H1 (cell line): ENCODE measurements at regions not wholly inside any gene's neighbourhood (a gene's known extent, or its start where the extent isn't known, plus 50 kb on each side); places are given as distances from the start of the nearest gene placed in this dataset.

ENCODE experiments used
- CTCF ChIA-PET: fragments of 300-600 bp; sonication (Branson Sonifier 250); formaldehyde crosslinking; loops from one replicate; lab custom pipeline; 2021; ENCODE audit not compliant: partially characterized antibody; lab: Charles Lee
- POLR2A ChIA-PET: fragments of 300-600 bp; sonication (Branson Sonifier 250); formaldehyde crosslinking; loops from one replicate; lab custom pipeline; 2021; ENCODE audit warnings: inconsistent platforms; ENCODE audit not compliant: partially characterized antibody; lab: Charles Lee
- DNase-seq, 2 experiments: peaks; one replicate each; pipeline versions ENCODE4 v3.0.0 to v3.0.0-alpha.2; 2010 to 2022; ENCODE audit warnings: low spot score in 2 of 2, low read depth in 1 of 2, mixed read lengths in 1 of 2
- FAIRE-seq: peaks from 2 replicates; lab custom pipeline; 2011; peaks lifted over from hg19 to GRCh38; lab: Jason Lieb, UNC
- H2AFZ ChIP-seq: 2 replicates; pipeline ENCODE4 v1.8.1; 2012; ENCODE audit warnings: low read length, inconsistent platforms
- H2AK5ac ChIP-seq: 2 replicates; pipeline ENCODE4 v1.6.1; 2013; ENCODE audit warnings: low read depth, low read length
- H2BK120ac ChIP-seq: replicated peaks from 2 replicates; pipeline ENCODE3; 2013; ENCODE audit warnings: low read depth, low read length, inconsistent platforms
- H2BK12ac ChIP-seq: 2 replicates; pipeline ENCODE4 v1.6.1; 2013; ENCODE audit warnings: low read depth, low read length
- H2BK15ac ChIP-seq: 2 replicates; pipeline ENCODE4 v1.6.1; 2013; ENCODE audit warnings: low read length
- H2BK20ac ChIP-seq: 2 replicates; pipeline ENCODE4 v1.6.1; 2013; ENCODE audit warnings: low read length
- H2BK5ac ChIP-seq: 2 replicates; pipeline ENCODE4 v1.6.1; 2013; ENCODE audit warnings: low read depth, low read length
- H3K14ac ChIP-seq: 2 replicates; pipeline ENCODE4 v1.6.1; 2013; ENCODE audit warnings: inconsistent platforms; ENCODE audit not compliant: insufficient read length
- H3K18ac ChIP-seq: 2 replicates; pipeline ENCODE4 v1.6.1; 2013; ENCODE audit warnings: low read length; ENCODE audit errors: extremely low read depth
- H3K23ac ChIP-seq: 2 replicates; pipeline ENCODE4 v1.6.1; 2013; ENCODE audit warnings: inconsistent platforms; ENCODE audit not compliant: insufficient read length
- H3K23me2 ChIP-seq: 2 replicates; pipeline ENCODE4 v1.6.1; 2013; ENCODE audit warnings: low read depth, low read length
- H3K27ac ChIP-seq: 2 replicates; pipeline ENCODE4 v1.6.1; 2011; ENCODE audit warnings: low read depth, low read length, inconsistent platforms
- H3K27me3 ChIP-seq, 4 experiments: replicated peaks in 1 of 4; 1 replicate in 1 of 4; 2 replicates in 3 of 4; pipeline versions ENCODE4 v1.6.1 to v1.8.1; 2011 to 2013; ENCODE audit warnings: low read length in 3 of 4, mild to moderate bottlenecking in 3 of 4, inconsistent platforms in 2 of 4, mixed read lengths in 2 of 4, moderate library complexity in 1 of 4; ENCODE audit not compliant: control insufficient read depth in 3 of 4, insufficient read depth in 3 of 4; ENCODE audit errors: extremely low read depth in 1 of 4
- H3K36me3 ChIP-seq, 4 experiments: 2 replicates each; pipeline versions ENCODE4 v1.6.1 to v1.8.1; 2011 to 2013; ENCODE audit warnings: mild to moderate bottlenecking in 4 of 4, low read length in 3 of 4, moderate library complexity in 2 of 4, control low read depth in 1 of 4, inconsistent platforms in 1 of 4; ENCODE audit not compliant: insufficient read depth in 4 of 4, control insufficient read depth in 2 of 4
- H3K4ac ChIP-seq: replicated peaks from 2 replicates; pipeline ENCODE3; 2013; ENCODE audit warnings: low read length, low read depth, mixed read lengths, inconsistent platforms; ENCODE audit not compliant: insufficient read length
- H3K4me1 ChIP-seq, 4 experiments: replicated peaks in 1 of 4; 1 replicate in 1 of 4; 2 replicates in 3 of 4; pipeline versions ENCODE4 v1.6.1 to v1.8.1; 2011 to 2013; ENCODE audit warnings: low read length in 3 of 4, inconsistent platforms in 2 of 4, mixed read lengths in 1 of 4; ENCODE audit not compliant: insufficient read depth in 4 of 4, control insufficient read depth in 3 of 4
- H3K4me2 ChIP-seq, 2 experiments: 2 replicates each; pipeline versions ENCODE4 v1.6.1 to v1.8.1; 2011 to 2013; ENCODE audit warnings: low read depth in 2 of 2, low read length in 2 of 2, control low read depth in 1 of 2, inconsistent platforms in 1 of 2, mild to moderate bottlenecking in 1 of 2; ENCODE audit not compliant: insufficient read depth in 1 of 2
- H3K4me3 ChIP-seq, 4 experiments: fragments of 200-600, 300-600 bp in 1 of 4; sonication (generic), shearing (Covaris generic), sonication (Bioruptor Twin) in 1 of 4; 2 replicates each; pipeline versions ENCODE4 v1.5.1 to v1.8.1; 2011 to 2016; ENCODE audit warnings: low read length in 4 of 4, low read depth in 3 of 4, control low read depth in 2 of 4, inconsistent platforms in 2 of 4, mild to moderate bottlenecking in 2 of 4, mixed read lengths in 1 of 4, moderate library complexity in 1 of 4; ENCODE audit not compliant: insufficient read depth in 2 of 4; ENCODE audit errors: extremely low read depth in 1 of 4
- H3K56ac ChIP-seq: replicated peaks from 2 replicates; pipeline ENCODE3; 2013; ENCODE audit warnings: low read depth, mild to moderate bottlenecking, mixed read lengths, low read length, inconsistent platforms; ENCODE audit not compliant: insufficient read length
- H3K79me1 ChIP-seq: 2 replicates; pipeline ENCODE4 v1.6.1; 2013; ENCODE audit warnings: low read depth, low read length, control low read depth
- H3K79me2 ChIP-seq, 2 experiments: 2 replicates each; pipeline versions ENCODE4 v1.6.1 to v1.8.1; 2012 to 2013; ENCODE audit warnings: low read length in 2 of 2, mild to moderate bottlenecking in 2 of 2, inconsistent platforms in 1 of 2; ENCODE audit not compliant: insufficient read depth in 2 of 2, control insufficient read depth in 1 of 2
- H3K9ac ChIP-seq, 4 experiments: replicated peaks in 1 of 4; 1 replicate in 1 of 4; 2 replicates in 3 of 4; pipeline versions ENCODE4 v1.6.1 to v1.8.1; 2011 to 2013; ENCODE audit warnings: low read depth in 3 of 4, low read length in 3 of 4, control low read depth in 2 of 4, mild to moderate bottlenecking in 2 of 4, moderate library complexity in 2 of 4, inconsistent platforms in 1 of 4; ENCODE audit errors: extremely low read depth in 1 of 4
- H3K9me3 ChIP-seq, 2 experiments: 2 replicates each; pipeline versions ENCODE4 v1.6.1 to v1.8.1; 2012 to 2013; ENCODE audit warnings: mild to moderate bottlenecking in 2 of 2, moderate library complexity in 2 of 2, control low read depth in 1 of 2, inconsistent platforms in 1 of 2, low read depth in 1 of 2, low read length in 1 of 2, mixed read lengths in 1 of 2; ENCODE audit not compliant: insufficient read depth in 2 of 2
- H4K20me1 ChIP-seq, 2 experiments: replicated peaks in 1 of 2; 2 replicates each; pipeline versions ENCODE3 to v1.8.1; 2011 to 2013; ENCODE audit warnings: inconsistent platforms in 2 of 2, low read length in 2 of 2, mild to moderate bottlenecking in 1 of 2; ENCODE audit not compliant: insufficient read depth in 2 of 2, control insufficient read depth in 1 of 2
- H4K5ac ChIP-seq: 2 replicates; pipeline ENCODE4 v1.6.1; 2013; ENCODE audit warnings: low read length, low read depth, mixed read lengths, inconsistent platforms; ENCODE audit not compliant: insufficient read length
- H4K8ac ChIP-seq: 2 replicates; pipeline ENCODE4 v1.8.0; 2013; ENCODE audit warnings: mild to moderate bottlenecking, moderate library complexity, low read length, inconsistent platforms; ENCODE audit not compliant: insufficient read depth; ENCODE audit errors: extremely low read depth
- H4K91ac ChIP-seq: replicated peaks from 2 replicates; pipeline ENCODE3; 2013; ENCODE audit warnings: low read length, mixed read lengths, inconsistent platforms; ENCODE audit not compliant: insufficient read length
- CHD1 ChIP-seq: IDR thresholded peaks from 2 replicates; pipeline ENCODE4 v1.6.1; 2012; ENCODE audit warnings: low read depth, low read length, improper control_type of control experiment
- CTBP2 ChIP-seq: IDR thresholded peaks from 2 replicates; pipeline ENCODE4 v1.7.0; 2011; ENCODE audit warnings: borderline replicate concordance, mild to moderate bottlenecking, moderate library complexity, mixed read lengths, low read length; ENCODE audit not compliant: insufficient read depth, insufficient read length
- EZH2 ChIP-seq: fragments of 200-600 bp; sonication (generic); IDR thresholded peaks from 2 replicates; pipeline ENCODE4 v1.7.1; 2012; ENCODE audit warnings: low read depth, mild to moderate bottlenecking, moderate library complexity, low read length, inconsistent platforms; ENCODE audit not compliant: severe bottlenecking
- JUND ChIP-seq: IDR thresholded peaks from 2 replicates; pipeline ENCODE4 v1.6.1; 2011; ENCODE audit warnings: mild to moderate bottlenecking, improper control_type of control experiment, low read length
- KDM5A ChIP-seq: fragments of 200-600 bp; IDR thresholded peaks from 2 replicates; pipeline ENCODE4 v1.7.1; 2012; ENCODE audit warnings: mild to moderate bottlenecking, low read length, inconsistent platforms, mixed read lengths
- POLR2A ChIP-seq, 2 experiments: IDR thresholded peaks; 1 replicate in 1 of 2; 2 replicates in 1 of 2; pipeline ENCODE4 v1.6.1; 2011; ENCODE audit warnings: low read depth in 2 of 2, low read length in 2 of 2, mild to moderate bottlenecking in 2 of 2; ENCODE audit errors: control extremely low read depth in 1 of 2
- RFX5 ChIP-seq: IDR thresholded peaks from 2 replicates; pipeline ENCODE4 v1.6.1; 2011; ENCODE audit warnings: low read depth, low read length, improper control_type of control experiment, borderline replicate concordance
- SIX5 ChIP-seq: IDR thresholded peaks from 2 replicates; pipeline ENCODE4 v1.6.1; 2011; ENCODE audit warnings: mild to moderate bottlenecking, low read depth, low read length
- SP1 ChIP-seq: IDR thresholded peaks from 2 replicates; pipeline ENCODE4 v1.6.1; 2011; ENCODE audit warnings: low read depth, low read length
- SRF ChIP-seq: IDR thresholded peaks from 2 replicates; pipeline ENCODE4 v1.6.1; 2011; ENCODE audit warnings: mild to moderate bottlenecking, low read depth, low read length, moderate library complexity
- TAF7 ChIP-seq: optimal IDR thresholded peaks from 2 replicates; pipeline ENCODE3; 2011; ENCODE audit warnings: low read depth, mild to moderate bottlenecking, inconsistent platforms, low read length, moderate library complexity, borderline replicate concordance
- TCF12 ChIP-seq: IDR thresholded peaks from 2 replicates; pipeline ENCODE4 v1.6.1; 2011; ENCODE audit warnings: low read depth, mild to moderate bottlenecking, low read length
- TEAD4 ChIP-seq: IDR thresholded peaks from 2 replicates; pipeline ENCODE4 v1.6.1; 2012; ENCODE audit warnings: low read depth, low read length, inconsistent platforms, mixed read lengths
- WGBS, 2 experiments: shearing (Covaris generic) in 1 of 2; methylation state at CpG; one replicate each; pipeline versions ENCODE4 v1.1.6 to v1.1.7; 2013 to 2015; ENCODE audit warnings: low lambda C conversion rate in 2 of 2, mixed read lengths in 2 of 2, inconsistent platforms in 1 of 2, low coverage in 1 of 2, missing lambda C conversion rate in 1 of 2; ENCODE audit not compliant: insufficient replicate concordance in 2 of 2, insufficient coverage in 1 of 2, insufficient read length in 1 of 2; ENCODE audit errors: extremely low coverage in 1 of 2, missing lambda C conversion rate in 1 of 2; 5-methylcytosine and 5-hydroxymethylcytosine counted together
- TF ChIP-seq, protein P1 (sequence below): IDR thresholded peaks from 2 replicates; pipeline ENCODE4 v1.6.1; 2011; ENCODE audit warnings: low read depth, mild to moderate bottlenecking, low read length; ENCODE audit not compliant: insufficient read depth
- TF ChIP-seq, protein P2 (sequence below): IDR thresholded peaks from 2 replicates; pipeline ENCODE4 v1.6.1; 2011; ENCODE audit warnings: low read length, improper control_type of control experiment

DNA sequence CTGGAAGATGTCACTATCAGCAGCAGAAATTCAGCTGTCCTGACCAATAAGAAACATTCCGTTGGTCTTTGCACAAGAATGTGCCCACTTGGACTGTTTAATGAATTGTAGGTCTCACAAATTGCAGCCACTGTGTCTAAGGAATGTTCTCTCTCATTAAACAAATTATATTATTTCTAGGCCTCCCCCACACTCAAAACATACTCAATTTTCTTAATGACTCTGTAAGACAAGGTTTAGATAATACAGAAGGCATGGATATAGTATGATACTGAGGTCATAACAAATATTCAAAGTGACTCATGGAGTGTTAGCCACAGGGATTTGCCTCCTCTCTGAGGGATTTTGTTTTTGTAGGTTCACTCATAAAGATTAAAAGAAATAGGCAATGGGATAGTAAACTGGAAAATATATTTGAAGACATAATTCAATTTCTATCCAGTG lies 197.5 kb downstream of the PTN start:
- Histone ChIP-seq H3K4me3 (no peak overlapping the region), H3K23ac (no peak overlapping the region), H3K14ac (no peak overlapping the region), H3K79me2 (no peaks in the 10 kb centered on the region), H2BK120ac (no peak overlapping the region), H3K9me3 (no peaks in the 10 kb centered on the region), H4K5ac (no peak overlapping the region), H3K79me1 (no peaks in the 10 kb centered on the region), H3K56ac (no peak overlapping the region), H4K20me1 (no peaks in the 10 kb centered on the region), H2AFZ (no peak overlapping the region), H3K4ac (no peak overlapping the region), H2BK15ac (no peak overlapping the region), H3K27me3 (no peaks in the 10 kb centered on the region), H4K8ac (no peak overlapping the region), H3K4me1 (no peaks in the 10 kb centered on the region), H3K9ac (no peak overlapping the region), H2BK20ac (no peak overlapping the region), H2BK5ac (no peak overlapping the region), H4K91ac (no peak overlapping the region), H3K27ac (no peak overlapping the region), H3K23me2 (no peaks in the 10 kb centered on the region), H2BK12ac (no peak overlapping the region), H2AK5ac (no peak overlapping the region), H3K36me3 (no peaks in the 10 kb centered on the region), H3K4me2 (no peak overlapping the region), H3K18ac (no peak overlapping the region)
- WGBS, 2 experiments: 100% methylated on average over 1 of the region's 1 CpG; no CpG with 5 or more reads in 1 of the 2 experiments
- DNase-seq (no peak), FAIRE-seq (no peak)
- POLR2A ChIA-PET: no interaction called here
- TF ChIP-seq JUND (no peak), SRF (no peak), TCF12 (no peak), TAF7 (no peak), KDM5A (no peak), TEAD4 (no peak), CHD1 (no peak), SP1 (no peak), SIX5 (no peak), POLR2A (IDR thresholded peaks at IDR 0.05; ENCODE audit: control extremely low read depth in 1 of 2, low read depth in 2 of 2, low read length in 2 of 2) (no peak), CTBP2 (no peak), RFX5 (no peak), EZH2 (no peak)
- TF ChIP-seq, protein P1, sequence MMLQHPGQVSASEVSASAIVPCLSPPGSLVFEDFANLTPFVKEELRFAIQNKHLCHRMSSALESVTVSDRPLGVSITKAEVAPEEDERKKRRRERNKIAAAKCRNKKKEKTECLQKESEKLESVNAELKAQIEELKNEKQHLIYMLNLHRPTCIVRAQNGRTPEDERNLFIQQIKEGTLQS: no peak
- TF ChIP-seq, protein P2, sequence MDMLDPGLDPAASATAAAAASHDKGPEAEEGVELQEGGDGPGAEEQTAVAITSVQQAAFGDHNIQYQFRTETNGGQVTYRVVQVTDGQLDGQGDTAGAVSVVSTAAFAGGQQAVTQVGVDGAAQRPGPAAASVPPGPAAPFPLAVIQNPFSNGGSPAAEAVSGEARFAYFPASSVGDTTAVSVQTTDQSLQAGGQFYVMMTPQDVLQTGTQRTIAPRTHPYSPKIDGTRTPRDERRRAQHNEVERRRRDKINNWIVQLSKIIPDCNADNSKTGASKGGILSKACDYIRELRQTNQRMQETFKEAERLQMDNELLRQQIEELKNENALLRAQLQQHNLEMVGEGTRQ: no peak
- CTCF ChIA-PET: no interaction called here
